HG02623 (cell line): ENCODE measurements at regions not wholly inside any gene's neighbourhood (a gene's known extent, or its start where the extent isn't known, plus 50 kb on each side); places are given as distances from the start of the nearest gene placed in this dataset.
"Not testable (repeated sequence)": the region's sequence is repeated elsewhere in the genome, so short reads cannot be mapped to it uniquely, and the experiment has no call there.

ENCODE experiments used
- ATAC-seq: cut with Tn5 transposase; IDR thresholded peaks from one replicate; pipeline ENCODE4 v1.9.1; 2021; ENCODE audit warnings: moderate library complexity; ENCODE audit not compliant: unreplicated experiment

- not testable (repeated sequence) for ATAC-seq
Observed at GRCh38 chr5:1982561-1982960, 99.8 kb upstream of the IRX4 start.

- no peak for ATAC-seq
Observed at GRCh38 chr5:1975898-1976765, 93.4 kb upstream of the IRX4 start.

GRCh38 chr5:1975406-1975715 lies 92.6 kb upstream of the IRX4 start:
- ATAC-seq, result no peak

GRCh38 chr5:1974501-1975405 lies 92.0 kb upstream of the IRX4 start:
- ATAC-seq, result no peak

GRCh38 chr5:1974081-1974480 lies 91.4 kb upstream of the IRX4 start:
- no peak for ATAC-seq

GRCh38 chr5:1973391-1974013 lies 90.8 kb upstream of the IRX4 start:
- ATAC-seq, result no peak

- ATAC-seq, result no peak
Observed at GRCh38 chr5:1971944-1972343, 89.2 kb upstream of the IRX4 start.

GRCh38 chr5:1967736-1968135 lies 85.0 kb upstream of the IRX4 start:
- no peak for ATAC-seq

- no peak for ATAC-seq
Observed at GRCh38 chr5:1966461-1966860, 83.7 kb upstream of the IRX4 start.

GRCh38 chr5:1965925-1966324 lies 83.2 kb upstream of the IRX4 start:
- ATAC-seq, result no peak

- no peak for ATAC-seq
Observed at GRCh38 chr5:1963941-1964451, 81.3 kb upstream of the IRX4 start.

- no peak for ATAC-seq
Observed at GRCh38 chr5:1963358-1963757, 80.6 kb upstream of the IRX4 start.

GRCh38 chr5:1962619-1963355 lies 80.1 kb upstream of the IRX4 start:
- no peak for ATAC-seq

- no peak for ATAC-seq
Observed at GRCh38 chr5:1961952-1962595, 79.3 kb upstream of the IRX4 start.

GRCh38 chr5:1961304-1961946 lies 78.7 kb upstream of the IRX4 start:
- no peak for ATAC-seq

- ATAC-seq, result no peak
Observed at GRCh38 chr5:1960595-1961303, 78.0 kb upstream of the IRX4 start.

GRCh38 chr5:1959725-1960581 lies 77.2 kb upstream of the IRX4 start:
- ATAC-seq, result no peak

- no peak for ATAC-seq
Observed at GRCh38 chr5:1959231-1959630, 76.5 kb upstream of the IRX4 start.
